K562 (cell line): ENCODE measurements at regions not wholly inside any gene's neighbourhood (a gene's known extent, or its start where the extent isn't known, plus 50 kb on each side); places are given as distances from the start of the nearest gene placed in this dataset.

Experiments
- ATAC-seq: fragments of 200-7000 bp; cut with Tn5 transposase; 3 replicates; pipeline ENCODE4 v1.9.1; 2020; ENCODE audit warnings: moderate library complexity
- BruUV-seq: library from RNA; stranded (reverse); fragments of 400-500 nt; replicated peaks from 2 replicates; lab custom pipeline; 2021; lab: Mats Ljungman, UMichigan
- CTCF ChIA-PET: fragments of 300-600 bp; formaldehyde crosslinking; extraction: SDS; loops from one replicate; lab custom pipeline; 2021; ENCODE audit warnings: low intra/inter-chr PET ratio; lab: Yijun Ruan, JAX
- POLR2A ChIA-PET: fragments of 300-600, 350-650 bp; sonication (Branson Sonifier 250); formaldehyde crosslinking; extraction: SDS; loops from one replicate; lab custom pipeline; 2021; ENCODE audit warnings: antibody characterized with exemption, inconsistent platforms; lab: Yijun Ruan, JAX
- DNase-seq, 4 experiments: peaks; one replicate each; pipeline versions ENCODE4 v3.0.0 to v3.0.0-alpha.2; 2011 to 2018; ENCODE audit warnings: low spot score in 3 of 4, mixed read lengths in 3 of 4; ENCODE audit errors: extremely low read depth in 1 of 4
- FAIRE-seq: peaks from 2 replicates; lab custom pipeline; 2011; peaks lifted over from hg19 to GRCh38; lab: Jason Lieb, UNC
- H2AFZ ChIP-seq: 2 replicates; pipeline ENCODE4 v1.6.0; 2011; ENCODE audit warnings: low read depth, low read length, control low read depth, inconsistent platforms
- H3K27ac ChIP-seq: fragments of 200-600 bp; 3 replicates; pipeline ENCODE4 v1.8.0; 2011; ENCODE audit warnings: low read depth, mild to moderate bottlenecking, control low read depth, inconsistent platforms, low read length, moderate library complexity, mixed read lengths; ENCODE audit errors: extremely low read depth
- H3K27me3 ChIP-seq, 2 experiments: fragments of 300-600 bp in 1 of 2; 2 replicates in 1 of 2; 3 replicates in 1 of 2; pipeline versions ENCODE4 v1.6.0 to v1.8.0; 2011; ENCODE audit warnings: inconsistent platforms in 2 of 2, low read length in 2 of 2, mild to moderate bottlenecking in 1 of 2, mixed read lengths in 1 of 2, moderate library complexity in 1 of 2; ENCODE audit not compliant: control insufficient read depth in 2 of 2, insufficient read depth in 2 of 2
- H3K36me3 ChIP-seq: fragments of 300-600 bp; 3 replicates; pipeline ENCODE4 v1.8.0; 2011; ENCODE audit warnings: mild to moderate bottlenecking, low read length, inconsistent platforms; ENCODE audit not compliant: control insufficient read depth, insufficient read depth
- H3K4me1 ChIP-seq, 2 experiments: fragments of 200-600 bp in 1 of 2; replicated peaks in 1 of 2; 2 replicates in 1 of 2; 3 replicates in 1 of 2; pipeline versions ENCODE4 v1.5.1 to v1.8.0; 2011; ENCODE audit warnings: inconsistent platforms in 2 of 2, low read length in 2 of 2, mild to moderate bottlenecking in 1 of 2, mixed read lengths in 1 of 2, moderate library complexity in 1 of 2; ENCODE audit not compliant: control insufficient read depth in 2 of 2, insufficient read depth in 2 of 2
- H3K4me2 ChIP-seq: 2 replicates; pipeline ENCODE4 v1.6.1; 2011; ENCODE audit warnings: low read length, control low read depth, inconsistent platforms, mixed read lengths; ENCODE audit not compliant: insufficient read depth
- H3K4me3 ChIP-seq: fragments of 200-600 bp; sonication (generic), shearing (Covaris generic); 2 replicates; pipeline ENCODE4 v1.5.1; 2016; ENCODE audit warnings: control low read depth, inconsistent platforms
- H3K79me2 ChIP-seq: fragments of 200-600 bp; 3 replicates; pipeline ENCODE4 v1.8.0; 2011; ENCODE audit warnings: low read length, inconsistent platforms; ENCODE audit not compliant: control insufficient read depth, insufficient read depth
- H3K9ac ChIP-seq, 2 experiments: 2 replicates each; pipeline versions ENCODE4 v1.6.0 to v1.6.1; 2011; ENCODE audit warnings: low read depth in 2 of 2, low read length in 2 of 2, control low read depth in 1 of 2, inconsistent platforms in 1 of 2, mild to moderate bottlenecking in 1 of 2, mixed read lengths in 1 of 2; ENCODE audit not compliant: insufficient read depth in 1 of 2
- H3K9me1 ChIP-seq: one replicate; pipeline ENCODE4 v1.6.0; 2011; ENCODE audit warnings: inconsistent platforms, mild to moderate bottlenecking, low read length, moderate library complexity; ENCODE audit not compliant: control insufficient read depth, insufficient read depth
- H3K9me3 ChIP-seq: replicated peaks from 2 replicates; pipeline ENCODE4 v1.5.1; 2011; ENCODE audit warnings: low read depth, low read length, inconsistent platforms; ENCODE audit not compliant: control insufficient read depth, insufficient read depth
- H4K20me1 ChIP-seq: replicated peaks from 2 replicates; pipeline ENCODE4 v1.6.1; 2011; ENCODE audit warnings: low read length, inconsistent platforms, mixed read lengths; ENCODE audit not compliant: control insufficient read depth, insufficient read depth
- ARHGAP35 ChIP-seq: fragments of 450-650 bp; IDR thresholded peaks from 2 replicates; pipeline ENCODE4 v1.6.1; 2018; ENCODE audit not compliant: partially characterized antibody
- ATF7 ChIP-seq: fragments of 450-650 bp; IDR thresholded peaks from 2 replicates; pipeline ENCODE4 v1.7.1; 2014; ENCODE audit warnings: mild to moderate bottlenecking, moderate library complexity
- CBFB ChIP-seq: sonication (generic); formaldehyde crosslinking; IDR thresholded peaks from 2 replicates; pipeline ENCODE4 v1.4.0; 2020; ENCODE audit warnings: mild to moderate bottlenecking, missing genetic modification reagents
- CBX8 ChIP-seq: fragments of 200-600 bp; sonication (generic); IDR thresholded peaks from 2 replicates; pipeline ENCODE4 v1.6.1; 2012; ENCODE audit warnings: borderline replicate concordance, mixed run types, low read depth, mild to moderate bottlenecking, moderate library complexity, mixed read lengths, low read length, control low read depth, inconsistent platforms; ENCODE audit not compliant: poor library complexity, severe bottlenecking; ENCODE audit errors: extremely low read depth
- EZH2 ChIP-seq: IDR thresholded peaks from 2 replicates; pipeline ENCODE4 v1.6.1; 2012; ENCODE audit warnings: low read depth, mild to moderate bottlenecking, inconsistent platforms, low read length, borderline replicate concordance
- FOXA3 ChIP-seq, 2 experiments: fragments of 450-650 bp in 1 of 2; sonication (generic) in 1 of 2; formaldehyde crosslinking; IDR thresholded peaks in 1 of 2; conservative IDR thresholded peaks in 1 of 2; 2 replicates each; pipeline versions ENCODE4 v1.4.0 to v1.8.0; 2020 to 2022; ENCODE audit warnings: mild to moderate bottlenecking in 2 of 2, missing genetic modification reagents in 1 of 2
- HNRNPUL1 ChIP-seq: fragments of 200-400 bp; formaldehyde crosslinking; IDR thresholded peaks from 2 replicates; pipeline ENCODE4 v1.6.1; 2017; ENCODE audit warnings: low read length
- HOXB6 ChIP-seq: fragments of 250-450 bp; sonication (Bioruptor Pico); IDR thresholded peaks from 2 replicates; pipeline ENCODE4 v1.5.1; 2022; ENCODE audit warnings: mild to moderate bottlenecking, borderline replicate concordance
- KDM1A ChIP-seq, 2 experiments: fragments of 450-650 bp; IDR thresholded peaks; 2 replicates each; pipeline ENCODE4 v1.6.1; 2016; ENCODE audit warnings: mild to moderate bottlenecking in 2 of 2
- PBX2 ChIP-seq, 2 experiments: IDR thresholded peaks in 1 of 2; conservative IDR thresholded peaks in 1 of 2; 2 replicates each; pipeline ENCODE4 v1.6.1; 2016; ENCODE audit warnings: low read depth in 2 of 2, mild to moderate bottlenecking in 1 of 2, missing compliant biosample characterization in 1 of 2, missing genetic modification characterization in 1 of 2, moderate library complexity in 1 of 2
- RNF2 ChIP-seq: sonication (generic); IDR thresholded peaks from 2 replicates; pipeline ENCODE4 v1.6.1; 2016
- RNF219 ChIP-seq: fragments of 250-450 bp; sonication (Bioruptor Pico); IDR thresholded peaks from 2 replicates; pipeline ENCODE4 v1.5.0; 2022; ENCODE audit warnings: mild to moderate bottlenecking
- TCF7 ChIP-seq: sonication (generic); IDR thresholded peaks from 2 replicates; pipeline ENCODE4 v1.6.1; 2016; ENCODE audit warnings: antibody characterized with exemption, borderline replicate concordance
- WGBS: fragments of 100-300 bp; shearing (Covaris generic); methylation state at CpG from one replicate; pipeline ENCODE4 v1.1.6; 2016; ENCODE audit warnings: low coverage, mixed read lengths; ENCODE audit not compliant: insufficient coverage; ENCODE audit errors: missing lambda C conversion rate; 5-methylcytosine and 5-hydroxymethylcytosine counted together
- in situ Hi-C: fragments of 300-500 bp; cut with MboI; formaldehyde crosslinking; loops from 4 replicates; pipeline ENCODE4 v1.15.0; 2018; ENCODE audit warnings: inconsistent platforms, mixed read lengths
- intact Hi-C: fragments of 100-400 bp; cut with micrococcal nuclease; formaldehyde crosslinking; loops from 2 replicates; pipeline ENCODE4 v1.14.2; 2022
- TF ChIP-seq, protein P1 (sequence below): fragments of 450-650 bp; conservative IDR thresholded peaks from 2 replicates; pipeline ENCODE4 v1.6.1; 2016; ENCODE audit warnings: missing genetic modification characterization, low read depth, mild to moderate bottlenecking, control low read depth, missing compliant biosample characterization

DNA sequence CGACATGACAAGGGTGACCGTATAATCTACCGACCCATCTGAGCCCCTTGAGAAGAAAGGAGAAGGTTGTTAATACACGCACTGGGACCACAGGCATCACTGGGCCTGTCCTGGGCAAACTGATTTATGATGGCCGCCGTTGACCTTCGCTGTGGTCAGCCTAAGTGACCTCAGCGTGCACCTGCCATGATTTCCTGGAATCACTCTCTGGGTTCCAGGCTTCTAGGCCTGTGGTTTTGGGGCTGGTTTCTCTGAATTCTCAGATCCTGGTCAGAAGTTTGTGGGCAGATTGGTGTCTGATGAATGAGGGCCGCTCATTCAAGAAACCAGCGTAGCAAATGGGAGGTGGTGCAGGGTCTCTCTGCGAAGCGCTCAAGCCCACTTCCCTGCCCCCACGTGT lies 64.0 kb downstream of the SIK1 start (continued):
- TF ChIP-seq ATF7 (peak; percentile 51; the same call in 1 of the 2 replicates), TCF7 (no peak), CBFB (peak; percentile 92), ARHGAP35 (no peak), KDM1A (IDR thresholded peaks at IDR 0.05) (peak; percentile 89 to 92), HNRNPUL1 (no peak), HOXB6 (no peak), PBX2 (CRISPR knock-in tag; IDR thresholded peaks at IDR 0.05; ENCODE audit: low read depth) (no peak), PBX2 (tag; conservative IDR thresholded peaks at IDR 0.05; ENCODE audit: low read depth) (peak; percentile 60)

- WGBS: 3% methylated on average over 32 of the region's 35 CpGs
- H3K27ac ChIP-seq: no peak overlapping the region
- CTCF ChIA-PET: no interaction called here
- intact Hi-C loops (no loop called here), in situ Hi-C loops (no loop called here)
- no peak overlapping the region for H3K4me3 ChIP-seq
- H2AFZ ChIP-seq: no peak overlapping the region
- no peak for DNase-seq
- no peaks in the 10 kb centered on the region for H3K9me3 ChIP-seq
- no peaks in the 10 kb centered on the region for H3K79me2 ChIP-seq
- FAIRE-seq: no peak
- peaks cover 75 to 100% of the 10 kb centered on the region in 2 experiments for H3K27me3 ChIP-seq
- BruUV-seq: no TSS peak
- H3K4me2 ChIP-seq: no peak overlapping the region
- POLR2A ChIA-PET: no interaction called here
- peaks cover 0 to 35% of the 10 kb centered on the region in 2 experiments; a peak in 3 of 5 replicates for H3K4me1 ChIP-seq
- no peak for ATAC-seq
- H4K20me1 ChIP-seq: 0 out of 2 replicates have a peak, but pooled peaks cover 14% of the 10 kb centered on the region
- H3K9ac ChIP-seq: no peak overlapping the region
- no peaks in the 10 kb centered on the region for H3K36me3 ChIP-seq
- no peaks in the 10 kb centered on the region for H3K9me1 ChIP-seq
- TF ChIP-seq, protein P1, sequence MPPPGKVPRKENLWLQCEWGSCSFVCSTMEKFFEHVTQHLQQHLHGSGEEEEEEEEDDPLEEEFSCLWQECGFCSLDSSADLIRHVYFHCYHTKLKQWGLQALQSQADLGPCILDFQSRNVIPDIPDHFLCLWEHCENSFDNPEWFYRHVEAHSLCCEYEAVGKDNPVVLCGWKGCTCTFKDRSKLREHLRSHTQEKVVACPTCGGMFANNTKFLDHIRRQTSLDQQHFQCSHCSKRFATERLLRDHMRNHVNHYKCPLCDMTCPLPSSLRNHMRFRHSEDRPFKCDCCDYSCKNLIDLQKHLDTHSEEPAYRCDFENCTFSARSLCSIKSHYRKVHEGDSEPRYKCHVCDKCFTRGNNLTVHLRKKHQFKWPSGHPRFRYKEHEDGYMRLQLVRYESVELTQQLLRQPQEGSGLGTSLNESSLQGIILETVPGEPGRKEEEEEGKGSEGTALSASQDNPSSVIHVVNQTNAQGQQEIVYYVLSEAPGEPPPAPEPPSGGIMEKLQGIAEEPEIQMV (tag): no peak
- TF ChIP-seq RNF219 (CRISPR knock-in tag): no peak
- 0 out of 2 replicates have a peak, but pooled peaks have one; percentile 15 for TF ChIP-seq EZH2
- peak; percentile 48 for TF ChIP-seq CBX8
- TF ChIP-seq RNF2: peak; percentile 13; the same call in 1 of the 2 replicates
- TF ChIP-seq FOXA3 (CRISPR knock-in tag; conservative IDR thresholded peaks at IDR 0.05 in 1 of 2, IDR thresholded peaks at IDR 0.05 in 1 of 2): no peak
These were observed 64.6 kb downstream of the SIK1 start for GRCh38 chr21:43362321-43362791.
